ENCODE measurements at regions not wholly inside any gene's neighbourhood (a gene's known extent, or its start where the extent isn't known, plus 50 kb on each side); places are given as distances from the start of the nearest gene placed in this dataset.

- TF ChIP-seq CTCF (IDR thresholded peaks at IDR 0.05), result no peak
- TF ChIP-seq POLR2A (IDR thresholded peaks at IDR 0.05), result no peak
Measured at GRCh38 chr2:191627518-191627917, 50.4 kb upstream of the NABP1 start.

Data from thyroid gland (tissue), 4 donors.